ENCODE measurements at regions not wholly inside any gene's neighbourhood (a gene's known extent, or its start where the extent isn't known, plus 50 kb on each side); places are given as distances from the start of the nearest gene placed in this dataset.

DNA sequence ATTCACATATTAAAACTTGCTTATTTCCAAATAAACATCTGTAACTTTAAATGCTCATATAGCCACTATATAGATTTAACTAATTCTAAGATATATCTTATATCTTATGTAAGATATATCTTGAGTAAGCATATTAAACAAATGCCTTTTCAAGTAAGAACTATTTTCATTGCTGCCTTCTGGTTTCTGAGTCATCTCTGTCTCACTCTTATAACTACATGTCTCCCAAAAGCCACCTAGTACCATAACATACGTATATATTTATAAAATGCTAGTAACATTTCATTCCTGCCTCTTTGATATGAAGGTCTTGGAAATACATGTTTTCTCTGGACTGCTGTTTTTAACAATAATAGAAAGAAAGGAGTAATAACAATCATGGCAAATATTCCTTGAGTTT lies 429.5 kb downstream of the DTWD2 start:
- TF ChIP-seq, protein P1, sequence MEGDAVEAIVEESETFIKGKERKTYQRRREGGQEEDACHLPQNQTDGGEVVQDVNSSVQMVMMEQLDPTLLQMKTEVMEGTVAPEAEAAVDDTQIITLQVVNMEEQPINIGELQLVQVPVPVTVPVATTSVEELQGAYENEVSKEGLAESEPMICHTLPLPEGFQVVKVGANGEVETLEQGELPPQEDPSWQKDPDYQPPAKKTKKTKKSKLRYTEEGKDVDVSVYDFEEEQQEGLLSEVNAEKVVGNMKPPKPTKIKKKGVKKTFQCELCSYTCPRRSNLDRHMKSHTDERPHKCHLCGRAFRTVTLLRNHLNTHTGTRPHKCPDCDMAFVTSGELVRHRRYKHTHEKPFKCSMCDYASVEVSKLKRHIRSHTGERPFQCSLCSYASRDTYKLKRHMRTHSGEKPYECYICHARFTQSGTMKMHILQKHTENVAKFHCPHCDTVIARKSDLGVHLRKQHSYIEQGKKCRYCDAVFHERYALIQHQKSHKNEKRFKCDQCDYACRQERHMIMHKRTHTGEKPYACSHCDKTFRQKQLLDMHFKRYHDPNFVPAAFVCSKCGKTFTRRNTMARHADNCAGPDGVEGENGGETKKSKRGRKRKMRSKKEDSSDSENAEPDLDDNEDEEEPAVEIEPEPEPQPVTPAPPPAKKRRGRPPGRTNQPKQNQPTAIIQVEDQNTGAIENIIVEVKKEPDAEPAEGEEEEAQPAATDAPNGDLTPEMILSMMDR (IDR thresholded peaks at IDR 0.05 in 8 of 11, conservative IDR thresholded peaks at IDR 0.05 in 3 of 11): no peak
- TF ChIP-seq POLR2A (IDR thresholded peaks at IDR 0.05): no peak

Data from spleen (tissue), 7 donors.